Eye (tissue), 1 donor: ENCODE measurements at regions not wholly inside any gene's neighbourhood (a gene's known extent, or its start where the extent isn't known, plus 50 kb on each side); places are given as distances from the start of the nearest gene placed in this dataset.

Experiments
- DNase-seq: peaks from one replicate; pipeline ENCODE4 v3.0.0-alpha.2; 2015

- no peak for DNase-seq
Measured at GRCh38 chr2:217717646-217718045, 285.1 kb downstream of the TNS1 start.

GRCh38 chr2:217715484-217715883 is 287.3 kb downstream of the TNS1 start:
- DNase-seq = no peak

- peak; percentile 68 for DNase-seq
Measured at GRCh38 chr2:217714287-217714751, 288.5 kb downstream of the TNS1 start.

- peak; percentile 95 for DNase-seq
Measured at GRCh38 chr2:217713395-217714286, 289.2 kb downstream of the TNS1 start.

GRCh38 chr2:217712431-217712830 is 290.4 kb downstream of the TNS1 start:
- DNase-seq = no peak

- DNase-seq = no peak
Measured at GRCh38 chr2:217711188-217711587, 291.6 kb downstream of the TNS1 start.

- no peak for DNase-seq
Measured at GRCh38 chr2:217710211-217710765, 292.5 kb downstream of the TNS1 start.

GRCh38 chr2:217709478-217710210 is 293.2 kb downstream of the TNS1 start:
- DNase-seq = no peak

GRCh38 chr2:217707131-217707611 is 295.6 kb downstream of the TNS1 start:
- DNase-seq = no peak

- DNase-seq = no peak
Measured at GRCh38 chr2:217706513-217706912, 296.3 kb downstream of the TNS1 start.

GRCh38 chr2:217706095-217706494 is 296.7 kb downstream of the TNS1 start:
- no peak for DNase-seq

GRCh38 chr2:217705461-217705860 is 297.3 kb downstream of the TNS1 start:
- DNase-seq = no peak

GRCh38 chr2:217703999-217704398 is 298.8 kb downstream of the TNS1 start:
- no peak for DNase-seq

- DNase-seq = no peak
Measured at GRCh38 chr2:217703102-217703501, 299.7 kb downstream of the TNS1 start.

GRCh38 chr2:217701622-217702021 is 301.2 kb downstream of the TNS1 start:
- no peak for DNase-seq

GRCh38 chr2:217698691-217699090 is 304.1 kb downstream of the TNS1 start:
- peak; percentile 26 for DNase-seq

- DNase-seq = peak; percentile 49
Measured at GRCh38 chr2:217695033-217695520, 307.7 kb downstream of the TNS1 start.

GRCh38 chr2:217694291-217694690 is 308.5 kb downstream of the TNS1 start:
- DNase-seq = no peak

GRCh38 chr2:217693363-217693762 is 309.4 kb downstream of the TNS1 start:
- DNase-seq = no peak

- no peak for DNase-seq
Measured at GRCh38 chr2:217691920-217692666, 310.7 kb downstream of the TNS1 start.

- DNase-seq = no peak
Measured at GRCh38 chr2:217691516-217691915, 311.3 kb downstream of the TNS1 start.

- DNase-seq = no peak
Measured at GRCh38 chr2:217689053-217689452, 313.7 kb downstream of the TNS1 start.

- DNase-seq = no peak
Measured at GRCh38 chr2:217688494-217688893, 314.3 kb downstream of the TNS1 start.
